Motor neuron (in vitro differentiated cells): ENCODE measurements at regions not wholly inside any gene's neighbourhood (a gene's known extent, or its start where the extent isn't known, plus 50 kb on each side); places are given as distances from the start of the nearest gene placed in this dataset.

Experiments used
- ATAC-seq, 8 experiments: fragments of 200-7000 bp; cut with Tn5 transposase; replicated peaks in 6 of 8; 2 replicates each; pipeline ENCODE4 v1.8.0; 2021; ENCODE audit warnings: mild to moderate bottlenecking in 8 of 8, moderate library complexity in 8 of 8
- H3K27ac ChIP-seq, 2 donors: fragments of 250-450 bp; sonication (Bioruptor Pico); 2 replicates each; pipeline ENCODE4 v1.9.0; 2021; ENCODE audit warnings: antibody characterized with exemption in 2 of 2, mild to moderate bottlenecking in 2 of 2, moderate library complexity in 1 of 2
- H3K4me1 ChIP-seq, 2 donors: fragments of 250-450 bp; sonication (Bioruptor Pico); replicated peaks in 1 of 2; 2 replicates each; pipeline ENCODE4 v1.6.1; 2021; ENCODE audit warnings: antibody characterized with exemption in 2 of 2, mild to moderate bottlenecking in 2 of 2, moderate library complexity in 1 of 2
- H3K4me3 ChIP-seq, 5 donors: fragments of 250-450 bp; sonication (Bioruptor Pico); 2 replicates each; pipeline ENCODE4 v1.9.0; 2021; ENCODE audit warnings: antibody characterized with exemption in 5 of 5, mild to moderate bottlenecking in 5 of 5, moderate library complexity in 4 of 5
- WGBS, 10 experiments: fragments of 450-650 bp; shearing (Covaris generic); methylation state at CpG; one replicate each; pipeline ENCODE4 v1.0.0; 2022; 5-methylcytosine and 5-hydroxymethylcytosine counted together
- in situ Hi-C, 9 experiments: fragments of 400-800 bp; cut with MboI; loops; one replicate each; pipeline ENCODE4 v1.15.0; 2021; ENCODE audit warnings: low sequenced_read_pairs in 9 of 9, low pct_unique_long_range_greater_than_20kb in 2 of 9; ENCODE audit not compliant: unreplicated experiment in 9 of 9

DNA sequence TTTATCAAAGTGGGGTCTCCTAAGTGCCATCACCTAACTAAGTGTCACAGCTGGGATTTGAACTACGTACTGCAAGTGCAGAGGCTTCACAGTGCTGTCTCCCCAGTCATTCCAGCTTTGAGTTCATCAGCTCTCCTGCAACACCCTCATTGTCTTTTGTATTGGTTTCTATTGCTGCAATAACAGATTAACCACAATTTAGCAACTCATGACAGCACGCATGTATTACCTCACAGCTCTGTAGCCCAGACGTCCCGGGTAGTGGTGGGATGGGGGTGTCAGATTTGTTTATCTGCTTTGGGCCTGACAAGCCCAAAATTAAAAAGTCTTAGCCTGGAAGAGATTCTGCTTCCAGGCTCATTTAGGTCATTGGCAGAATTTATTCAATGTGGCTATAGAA, 220.5 kb upstream of the LRRN1 start:
- H3K4me3 ChIP-seq = no peak overlapping the region
- H3K4me1 ChIP-seq = no peaks in the 10 kb centered on the region
- H3K27ac ChIP-seq = no peak overlapping the region
- 0 to 100% (median 60%) methylated on average over 1 to 4 of the region's 4 CpGs; no CpG with 5 or more reads in 3 of the 10 experiments for WGBS, 10 experiments
- no peak for ATAC-seq
- in situ Hi-C loops = no loop called here

- in situ Hi-C loops = no loop called here
- no peak overlapping the region for H3K27ac ChIP-seq
- ATAC-seq = no peak
- no peaks in the 10 kb centered on the region for H3K4me1 ChIP-seq
- no peak overlapping the region for H3K4me3 ChIP-seq
- 50 to 100% (median 85%) methylated on average over 2 to 7 of the region's 13 CpGs; no CpG with 5 or more reads in 2 of the 10 experiments for WGBS, 10 experiments
These were observed 221.4 kb upstream of the LRRN1 start for GRCh38 chr3:3577823-3578222.

DNA sequence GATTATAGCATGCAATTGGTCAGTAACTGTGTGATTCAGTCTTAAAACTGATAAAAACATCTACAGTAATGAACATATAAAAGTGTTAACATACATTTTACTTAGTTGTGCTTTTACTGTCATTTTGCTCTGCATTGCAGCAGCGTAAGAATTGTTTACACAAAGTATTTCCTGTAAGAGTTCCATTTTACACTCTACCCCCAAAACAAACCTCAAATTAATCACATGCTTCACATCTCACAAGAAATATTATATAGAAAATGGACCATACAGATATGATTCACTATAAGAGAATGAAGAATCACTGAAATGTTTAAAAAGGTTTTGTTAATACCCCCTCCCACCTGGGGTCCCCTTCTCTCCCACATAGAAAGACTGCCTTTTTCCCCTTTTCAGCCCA, 225.9 kb upstream of the LRRN1 start:
- in situ Hi-C loops = no loop called here
- Histone ChIP-seq H3K4me1 (no peaks in the 10 kb centered on the region), H3K4me3 (no peak overlapping the region), H3K27ac (no peak overlapping the region)
- ATAC-seq = no peak
- 0 to 100% (median 80%) methylated on average over 1 of the region's 1 CpG; no CpG with 5 or more reads in 2 of the 10 experiments for WGBS, 10 experiments

GRCh38 chr3:3560591-3561311, 238.5 kb upstream of the LRRN1 start:
- WGBS, 10 experiments = 3 to 98% (median 57%) methylated on average over 2 to 4 of the region's 4 CpGs
- in situ Hi-C loops = no loop called here
- Histone ChIP-seq H3K4me3 (no peak overlapping the region), H3K27ac (no peak overlapping the region), H3K4me1 (no peaks in the 10 kb centered on the region)
- no peak for ATAC-seq

GRCh38 chr3:3559786-3560185, 239.4 kb upstream of the LRRN1 start:
- in situ Hi-C loops = no loop called here
- WGBS, 10 experiments = 0 to 100% (median 76%) methylated on average over 1 to 2 of the region's 2 CpGs
- no peaks in the 10 kb centered on the region for H3K4me1 ChIP-seq
- no peak overlapping the region for H3K4me3 ChIP-seq
- no peak for ATAC-seq
- H3K27ac ChIP-seq = no peak overlapping the region

- in situ Hi-C loops = no loop called here
- 0 to 76% (median 59%) methylated on average over 1 to 3 of the region's 3 CpGs for WGBS, 10 experiments
These were observed 243.2 kb upstream of the LRRN1 start for GRCh38 chr3:3556078-3556477.

GRCh38 chr3:3553236-3553635, 246.0 kb upstream of the LRRN1 start:
- no peaks in the 10 kb centered on the region for H3K4me1 ChIP-seq
- no peak for ATAC-seq
- in situ Hi-C loops = no loop called here
- H3K27ac ChIP-seq = no peak overlapping the region
- H3K4me3 ChIP-seq = no peak overlapping the region
- 17 to 100% (median 87%) methylated on average over 1 to 6 of the region's 6 CpGs for WGBS, 10 experiments

More at GRCh38 chr3:3556078-3556477, 243.2 kb upstream of the LRRN1 start:
- Histone ChIP-seq H3K4me3 (no peak overlapping the region), H3K4me1 (no peaks in the 10 kb centered on the region), H3K27ac (no peak overlapping the region)
- peak in 2 of 8 experiments; percentile 63 to 75 for ATAC-seq

GRCh38 chr3:3552761-3553160, 246.5 kb upstream of the LRRN1 start:
- H3K27ac ChIP-seq = no peak overlapping the region
- WGBS, 10 experiments = 6 to 100% (median 74%) methylated on average over 1 to 3 of the region's 3 CpGs; no CpG with 5 or more reads in 1 of the 10 experiments
- no peak for ATAC-seq

GRCh38 chr3:3551981-3552380, 247.2 kb upstream of the LRRN1 start:
- H3K4me3 ChIP-seq = no peak overlapping the region
- in situ Hi-C loops = no loop called here
- ATAC-seq = no peak
- H3K4me1 ChIP-seq = no peaks in the 10 kb centered on the region
- H3K27ac ChIP-seq = no peak overlapping the region

More at GRCh38 chr3:3552761-3553160, 246.5 kb upstream of the LRRN1 start:
- in situ Hi-C loops = no loop called here
- Histone ChIP-seq H3K4me3 (no peak overlapping the region), H3K4me1 (no peaks in the 10 kb centered on the region)

- in situ Hi-C loops = no loop called here
- Histone ChIP-seq H3K27ac (no peak overlapping the region), H3K4me1 (peaks cover 0 to 4% of the 10 kb centered on the region in 2 donors), H3K4me3 (no peak overlapping the region)
- ATAC-seq = no peak
- WGBS, 10 experiments = 0 to 96% (median 81%) methylated on average over 1 to 2 of the region's 2 CpGs; no CpG with 5 or more reads in 2 of the 10 experiments
These were observed 253.9 kb upstream of the LRRN1 start for GRCh38 chr3:3545360-3545759.

GRCh38 chr3:3538451-3538850, 260.8 kb upstream of the LRRN1 start:
- peaks cover 3 to 4% of the 10 kb centered on the region in 2 donors for H3K4me1 ChIP-seq
- no peak overlapping the region for H3K4me3 ChIP-seq
- in situ Hi-C loops = no loop called here
- H3K27ac ChIP-seq = no peak overlapping the region
- no peak for ATAC-seq
- WGBS, 10 experiments = 21 to 100% (median 88%) methylated on average over 1 to 4 of the region's 4 CpGs; no CpG with 5 or more reads in 1 of the 10 experiments

DNA sequence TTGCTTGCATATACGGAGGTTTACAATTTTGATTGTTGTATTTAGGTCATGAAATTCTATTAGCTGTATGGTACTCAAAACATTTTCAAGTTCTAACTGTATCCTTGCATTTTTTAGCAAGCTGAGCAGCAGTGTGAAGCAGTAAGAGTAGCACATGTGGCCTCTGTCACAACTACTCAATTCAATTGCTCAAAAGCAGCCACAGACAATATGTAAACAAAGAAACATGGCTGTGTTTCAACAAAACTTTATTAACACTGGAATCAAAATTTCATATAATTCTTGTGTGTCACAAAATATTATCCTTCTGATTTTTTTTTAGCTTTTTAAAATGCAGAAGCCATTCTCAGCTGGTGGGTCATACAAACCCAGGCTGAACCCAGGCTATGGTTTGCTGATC, 266.7 kb upstream of the LRRN1 start:
- WGBS, 10 experiments = 0 to 100% (median 57%) methylated on average over 1 of the region's 1 CpG; no CpG with 5 or more reads in 1 of the 10 experiments
- Histone ChIP-seq H3K4me3 (no peak overlapping the region), H3K27ac (no peak overlapping the region), H3K4me1 (no peaks in the 10 kb centered on the region)
- in situ Hi-C loops = no loop called here
- ATAC-seq = no peak

DNA sequence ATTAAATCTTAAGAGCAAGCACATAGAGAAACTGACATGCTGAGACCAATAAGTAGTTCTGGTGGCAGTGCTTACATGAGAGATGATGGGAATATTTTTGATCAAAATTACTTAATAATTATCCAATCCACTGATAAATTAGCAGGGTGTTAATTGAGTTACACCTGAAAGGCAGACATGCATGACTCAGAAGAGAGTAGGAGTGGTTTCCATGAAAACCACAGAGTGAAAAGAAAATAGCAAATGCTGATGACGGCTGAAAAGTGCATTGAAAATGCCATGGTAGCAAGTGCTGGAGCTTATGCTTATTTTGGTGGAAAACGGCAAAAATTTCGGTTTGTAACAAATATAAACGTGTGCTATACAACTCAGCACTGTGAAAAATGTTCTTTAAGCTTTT, 267.8 kb upstream of the LRRN1 start:
- WGBS, 10 experiments = 0 to 86% (median 48%) methylated on average over 1 to 4 of the region's 4 CpGs; no CpG with 5 or more reads in 2 of the 10 experiments
- in situ Hi-C loops = no loop called here
- ATAC-seq = peak in 1 of 8 experiments; percentile 20
- H3K27ac ChIP-seq = no peak overlapping the region
- no peak overlapping the region for H3K4me3 ChIP-seq
- no peaks in the 10 kb centered on the region for H3K4me1 ChIP-seq

DNA sequence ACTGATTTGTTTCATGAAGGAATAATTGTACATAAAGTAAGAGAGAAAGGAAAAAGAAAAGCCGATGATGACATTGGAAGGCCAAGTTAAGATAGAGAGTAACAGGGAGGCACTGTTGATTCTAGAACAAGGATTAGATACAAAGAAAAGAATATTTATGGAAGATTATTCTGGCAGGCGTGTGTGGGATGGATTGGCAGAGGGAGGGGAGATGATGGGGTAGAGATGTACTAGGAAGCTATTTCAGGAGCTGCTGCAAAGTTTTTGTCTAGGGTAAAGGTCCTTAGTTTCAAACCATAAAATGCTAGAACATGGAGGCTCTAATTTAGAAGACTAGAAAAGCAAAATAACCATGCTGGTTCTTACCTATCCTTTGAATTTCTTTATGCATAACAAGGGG, 280.0 kb upstream of the LRRN1 start:
- ATAC-seq = no peak
- in situ Hi-C loops = no loop called here
- Histone ChIP-seq H3K4me3 (no peak overlapping the region), H3K27ac (no peak overlapping the region), H3K4me1 (no peaks in the 10 kb centered on the region)
- 20 to 100% (median 67%) methylated on average over 1 to 2 of the region's 2 CpGs; no CpG with 5 or more reads in 1 of the 10 experiments for WGBS, 10 experiments
